A549 (cell line): ENCODE measurements at regions not wholly inside any gene's neighbourhood (a gene's known extent, or its start where the extent isn't known, plus 50 kb on each side); places are given as distances from the start of the nearest gene placed in this dataset.

Experiments
- ATAC-seq, 2 experiments: fragments of 200-7000 bp in 1 of 2; fragments of >200 bp in 1 of 2; cut with Nextera tagmentation in 1 of 2; cut with Tn5 transposase in 1 of 2; 3 replicates each; pipeline versions ENCODE4 v1.8.0 to v1.9.1; 2018 to 2020; ENCODE audit warnings: mild to moderate bottlenecking in 1 of 2, moderate library complexity in 1 of 2
- CTCF ChIA-PET: fragments of 300-600 bp; sonication (Branson Sonifier 250); formaldehyde crosslinking; extraction: SDS; loops from one replicate; lab custom pipeline; 2021; ENCODE audit warnings: antibody characterized with exemption, inconsistent platforms; lab: Yijun Ruan, JAX
- POLR2A ChIA-PET: fragments of 350-600 bp; formaldehyde crosslinking; extraction: SDS; loops from one replicate; lab custom pipeline; 2021; ENCODE audit warnings: antibody characterized with exemption, inconsistent platforms; lab: Yijun Ruan, JAX
- DNase-seq, 2 experiments: peaks; one replicate each; pipeline versions ENCODE4 v3.0.0 to v3.0.0-alpha.2; 2011 to 2016; ENCODE audit warnings: low read depth in 1 of 2, low spot score in 1 of 2
- FAIRE-seq: peaks from 2 replicates; lab custom pipeline; 2011; peaks lifted over from hg19 to GRCh38; lab: Jason Lieb, UNC
- H3K27ac ChIP-seq, 2 experiments: fragments of >200 bp; sonication (Bioruptor Twin); formaldehyde crosslinking; 3 replicates each; pipeline ENCODE4 v1.5.1; 2016 to 2017
- H3K4me1 ChIP-seq: fragments of >200 bp; sonication (Bioruptor Twin); formaldehyde crosslinking; 3 replicates; pipeline ENCODE4 v1.6.1; 2016
- H3K4me2 ChIP-seq: fragments of >200 bp; sonication (Bioruptor Twin); formaldehyde crosslinking; 3 replicates; pipeline ENCODE4 v1.6.1; 2016
- H3K4me3 ChIP-seq: fragments of >200 bp; sonication (Bioruptor Twin); formaldehyde crosslinking; 3 replicates; pipeline ENCODE4 v1.5.1; 2016
- H3K9me3 ChIP-seq: fragments of >200 bp; sonication (Bioruptor Twin); formaldehyde crosslinking; 3 replicates; pipeline ENCODE4 v1.6.1; 2016
- BCL3 ChIP-seq: fragments of >200 bp; sonication (Bioruptor Twin); formaldehyde crosslinking; IDR thresholded peaks from 3 replicates; pipeline ENCODE4 v1.6.1; 2016
- BHLHE40 ChIP-seq: IDR thresholded peaks from 2 replicates; pipeline ENCODE4 v1.6.1; 2012; ENCODE audit warnings: low read depth, low read length, inconsistent platforms
- CBX2 ChIP-seq: fragments of 200-600 bp; sonication (generic); IDR thresholded peaks from 2 replicates; pipeline ENCODE4 v1.6.1; 2016; ENCODE audit warnings: low read depth, mild to moderate bottlenecking, borderline replicate concordance
- ELK1 ChIP-seq: fragments of 150-350 bp; IDR thresholded peaks from 2 replicates; pipeline ENCODE4 v1.6.1; 2014; ENCODE audit warnings: low read depth, mild to moderate bottlenecking, low read length
- ESRRA ChIP-seq: fragments of 150-350 bp; IDR thresholded peaks from 2 replicates; pipeline ENCODE4 v1.6.1; 2014; ENCODE audit warnings: mild to moderate bottlenecking, low read length, borderline replicate concordance
- FOSB ChIP-seq: fragments of 250-450 bp; sonication (Bioruptor Pico); IDR thresholded peaks from 2 replicates; pipeline ENCODE4 v1.5.0; 2020; ENCODE audit warnings: mild to moderate bottlenecking, moderate library complexity
- FOXS1 ChIP-seq: fragments of 250-450 bp; sonication (Bioruptor Pico); IDR thresholded peaks from 2 replicates; pipeline ENCODE4 v1.5.0; 2020; ENCODE audit warnings: mild to moderate bottlenecking, moderate library complexity
- GATA3 ChIP-seq: IDR thresholded peaks from 2 replicates; pipeline ENCODE4 v1.6.1; 2012; ENCODE audit warnings: borderline replicate concordance
- HDAC2 ChIP-seq: fragments of 200-600 bp; sonication (generic); IDR thresholded peaks from 2 replicates; pipeline ENCODE4 v1.6.1; 2016
- MAZ ChIP-seq: fragments of 150-350 bp; IDR thresholded peaks from 2 replicates; pipeline ENCODE4 v1.6.1; 2014; ENCODE audit warnings: antibody characterized with exemption, low read depth, low read length, borderline replicate concordance
- MYC ChIP-seq: IDR thresholded peaks from 2 replicates; pipeline ENCODE4 v1.6.1; 2012; ENCODE audit warnings: mild to moderate bottlenecking, inconsistent platforms, low read length, improper control_type of control experiment, borderline replicate concordance
- POLR2A ChIP-seq: IDR thresholded peaks from 2 replicates; pipeline ENCODE4 v1.6.1; 2012; ENCODE audit warnings: mild to moderate bottlenecking, low read length
- POLR2AphosphoS2 ChIP-seq: conservative IDR thresholded peaks from 2 replicates; pipeline ENCODE4 v1.6.1; 2012; ENCODE audit warnings: low read length, improper control_type of control experiment, inconsistent platforms
- RAD21 ChIP-seq, 2 experiments: fragments of >200 bp in 1 of 2; sonication (Bioruptor Twin) in 1 of 2; formaldehyde crosslinking in 1 of 2; IDR thresholded peaks in 1 of 2; conservative IDR thresholded peaks in 1 of 2; 2 replicates in 1 of 2; 3 replicates in 1 of 2; pipeline ENCODE4 v1.6.1; 2012 to 2018; ENCODE audit warnings: inconsistent platforms in 1 of 2
- SMC3 ChIP-seq: fragments of >200 bp; sonication (Bioruptor Twin); formaldehyde crosslinking; IDR thresholded peaks from 3 replicates; pipeline ENCODE4 v1.6.1; 2018; ENCODE audit warnings: inconsistent platforms
- SREBF2 ChIP-seq: fragments of 450-650 bp; IDR thresholded peaks from 2 replicates; pipeline ENCODE4 v1.6.1; 2014; ENCODE audit warnings: mild to moderate bottlenecking, moderate library complexity
- ZC3H11A ChIP-seq: fragments of 450-650 bp; IDR thresholded peaks from 2 replicates; pipeline ENCODE4 v1.6.1; 2014; ENCODE audit warnings: antibody characterized with exemption, mild to moderate bottlenecking
- ZFP36 ChIP-seq: fragments of 450-650 bp; IDR thresholded peaks from 2 replicates; pipeline ENCODE4 v1.6.1; 2014; ENCODE audit warnings: borderline replicate concordance; ENCODE audit not compliant: partially characterized antibody
- ZSCAN20 ChIP-seq: fragments of 250-450 bp; sonication (Bioruptor Pico); IDR thresholded peaks from 2 replicates; pipeline ENCODE4 v1.8.0; 2022; ENCODE audit warnings: mild to moderate bottlenecking, moderate library complexity
- WGBS: methylation state at CpG from one replicate; pipeline ENCODE4 v1.1.6; 2017; ENCODE audit errors: missing lambda C conversion rate; 5-methylcytosine and 5-hydroxymethylcytosine counted together
- TF ChIP-seq, protein P1 (sequence below): fragments of 250-450 bp; sonication (Bioruptor Pico); IDR thresholded peaks from 2 replicates; pipeline ENCODE4 v1.5.0; 2021; ENCODE audit warnings: mild to moderate bottlenecking, moderate library complexity, borderline replicate concordance
- TF ChIP-seq, protein P2 (sequence below): fragments of 450-650 bp; IDR thresholded peaks from 2 replicates; pipeline ENCODE4 v1.6.1; 2014; ENCODE audit warnings: antibody characterized with exemption
- TF ChIP-seq, protein P3 (sequence below): fragments of 250-450 bp; sonication (Bioruptor Pico); IDR thresholded peaks from 2 replicates; pipeline ENCODE4 v1.5.0; 2020; ENCODE audit warnings: low read depth, mild to moderate bottlenecking, moderate library complexity

- TF ChIP-seq, protein P1, sequence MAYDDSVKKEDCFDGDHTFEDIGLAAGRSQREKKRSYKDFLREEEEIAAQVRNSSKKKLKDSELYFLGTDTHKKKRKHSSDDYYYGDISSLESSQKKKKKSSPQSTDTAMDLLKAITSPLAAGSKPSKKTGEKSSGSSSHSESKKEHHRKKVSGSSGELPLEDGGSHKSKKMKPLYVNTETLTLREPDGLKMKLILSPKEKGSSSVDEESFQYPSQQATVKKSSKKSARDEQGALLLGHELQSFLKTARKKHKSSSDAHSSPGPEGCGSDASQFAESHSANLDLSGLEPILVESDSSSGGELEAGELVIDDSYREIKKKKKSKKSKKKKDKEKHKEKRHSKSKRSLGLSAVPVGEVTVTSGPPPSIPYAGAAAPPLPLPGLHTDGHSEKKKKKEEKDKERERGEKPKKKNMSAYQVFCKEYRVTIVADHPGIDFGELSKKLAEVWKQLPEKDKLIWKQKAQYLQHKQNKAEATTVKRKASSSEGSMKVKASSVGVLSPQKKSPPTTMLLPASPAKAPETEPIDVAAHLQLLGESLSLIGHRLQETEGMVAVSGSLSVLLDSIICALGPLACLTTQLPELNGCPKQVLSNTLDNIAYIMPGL (CRISPR knock-in tag), result no peak
- TF ChIP-seq CBX2, result no peak
- no peak for TF ChIP-seq BCL3
- no peak for TF ChIP-seq POLR2A
These were observed 272.6 kb upstream of the ETAA1 start (continued) for GRCh38 chr2:67124531-67124930.

- CTCF ChIA-PET, result no interaction called here
- 20% methylated on average over 3 of the region's 3 CpGs for WGBS
- TF ChIP-seq FOSB (CRISPR knock-in tag), result no peak
- TF ChIP-seq BHLHE40, result no peak
- no peak for TF ChIP-seq FOXS1
- TF ChIP-seq POLR2AphosphoS2, result no peak
- H3K4me1 ChIP-seq, result no peaks in the 10 kb centered on the region
- POLR2A ChIA-PET, result no interaction called here
- H3K4me2 ChIP-seq, result no peak overlapping the region
- no peaks in the 10 kb centered on the region for H3K9me3 ChIP-seq
- H3K27ac ChIP-seq, result no peak overlapping the region
- no peak for DNase-seq
- no peak overlapping the region for H3K4me3 ChIP-seq
- FAIRE-seq, result no peak
- ATAC-seq, result no peak
These were observed 266.4 kb upstream of the ETAA1 start for GRCh38 chr2:67130531-67131256.

DNA sequence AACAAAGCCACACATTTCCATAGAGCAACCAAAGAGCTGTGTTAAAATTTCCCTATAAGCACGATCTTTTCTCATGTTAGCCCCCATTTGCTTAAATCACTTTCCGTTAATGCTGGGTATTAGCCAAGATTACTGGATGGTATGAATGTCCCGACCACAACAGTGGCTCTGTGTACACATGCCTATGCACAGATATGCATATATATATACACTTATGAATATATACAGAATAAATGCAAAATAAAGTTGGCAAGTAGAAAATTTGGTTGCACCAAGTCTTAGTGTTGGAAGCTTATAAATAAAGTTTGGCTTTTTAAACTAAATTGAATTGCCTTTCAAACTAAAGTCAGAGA lies 265.9 kb upstream of the ETAA1 start:
- Histone ChIP-seq H3K4me1 (no peaks in the 10 kb centered on the region), H3K9me3 (no peaks in the 10 kb centered on the region), H3K4me3 (no peak overlapping the region), H3K4me2 (no peak overlapping the region), H3K27ac (no peak overlapping the region)
- POLR2A ChIA-PET, result no interaction called here
- ATAC-seq (no peak), DNase-seq (no peak), FAIRE-seq (no peak)
- TF ChIP-seq SREBF2 (no peak), FOSB (CRISPR knock-in tag) (no peak), ZFP36 (no peak), ZC3H11A (no peak), ZSCAN20 (CRISPR knock-in tag) (no peak), ELK1 (no peak), GATA3 (no peak), POLR2A (no peak), POLR2AphosphoS2 (no peak), MAZ (no peak), BCL3 (no peak), MYC (no peak), HDAC2 (no peak), RAD21 (conservative IDR thresholded peaks at IDR 0.05 in 1 of 2, IDR thresholded peaks at IDR 0.05 in 1 of 2) (no peak), SMC3 (no peak), BHLHE40 (no peak), ESRRA (no peak)
- TF ChIP-seq, protein P2, sequence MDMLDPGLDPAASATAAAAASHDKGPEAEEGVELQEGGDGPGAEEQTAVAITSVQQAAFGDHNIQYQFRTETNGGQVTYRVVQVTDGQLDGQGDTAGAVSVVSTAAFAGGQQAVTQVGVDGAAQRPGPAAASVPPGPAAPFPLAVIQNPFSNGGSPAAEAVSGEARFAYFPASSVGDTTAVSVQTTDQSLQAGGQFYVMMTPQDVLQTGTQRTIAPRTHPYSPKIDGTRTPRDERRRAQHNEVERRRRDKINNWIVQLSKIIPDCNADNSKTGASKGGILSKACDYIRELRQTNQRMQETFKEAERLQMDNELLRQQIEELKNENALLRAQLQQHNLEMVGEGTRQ, result no peak
- TF ChIP-seq, protein P3, sequence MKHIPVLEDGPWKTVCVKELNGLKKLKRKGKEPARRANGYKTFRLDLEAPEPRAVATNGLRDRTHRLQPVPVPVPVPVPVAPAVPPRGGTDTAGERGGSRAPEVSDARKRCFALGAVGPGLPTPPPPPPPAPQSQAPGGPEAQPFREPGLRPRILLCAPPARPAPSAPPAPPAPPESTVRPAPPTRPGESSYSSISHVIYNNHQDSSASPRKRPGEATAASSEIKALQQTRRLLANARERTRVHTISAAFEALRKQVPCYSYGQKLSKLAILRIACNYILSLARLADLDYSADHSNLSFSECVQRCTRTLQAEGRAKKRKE, result no peak
- TF ChIP-seq, protein P1 (CRISPR knock-in tag), result no peak
- CTCF ChIA-PET, result no interaction called here
- WGBS, result 41% methylated on average over 3 of the region's 3 CpGs
